Endothelial cell (in vitro differentiated cells): ENCODE measurements at regions not wholly inside any gene's neighbourhood (a gene's known extent, or its start where the extent isn't known, plus 50 kb on each side); places are given as distances from the start of the nearest gene placed in this dataset.
"Not testable (repeated sequence)": the region's sequence is repeated elsewhere in the genome, so short reads cannot be mapped to it uniquely, and the experiment has no call there.

Experiments used
- DNase-seq: peaks from one replicate; pipeline ENCODE4 v3.0.0; 2021; ENCODE audit warnings: low spot score
- H3K27ac Mint-ChIP-seq: one replicate; pipeline ENCODE4 v1.8.0; 2021; ENCODE audit warnings: mixed read lengths, inconsistent platforms; ENCODE audit not compliant: unreplicated experiment
- H3K27me3 Mint-ChIP-seq: one replicate; pipeline ENCODE4 v1.8.0; 2021; ENCODE audit warnings: mild to moderate bottlenecking, moderate library complexity, mixed read lengths, inconsistent platforms; ENCODE audit not compliant: unreplicated experiment
- H3K36me3 Mint-ChIP-seq: one replicate; pipeline ENCODE4 v1.8.0; 2021; ENCODE audit warnings: mild to moderate bottlenecking, low read depth, mixed read lengths, inconsistent platforms; ENCODE audit not compliant: unreplicated experiment
- H3K4me1 Mint-ChIP-seq: one replicate; pipeline ENCODE4 v1.8.0; 2021; ENCODE audit warnings: mild to moderate bottlenecking, mixed read lengths, inconsistent platforms; ENCODE audit not compliant: unreplicated experiment
- H3K4me3 Mint-ChIP-seq: one replicate; pipeline ENCODE4 v1.8.0; 2021; ENCODE audit warnings: mild to moderate bottlenecking, mixed read lengths, inconsistent platforms; ENCODE audit not compliant: unreplicated experiment
- H3K9me3 Mint-ChIP-seq: one replicate; pipeline ENCODE4 v1.8.0; 2021; ENCODE audit warnings: mixed read lengths, inconsistent platforms; ENCODE audit not compliant: unreplicated experiment
- CTCF ChIP-seq: fragments of 200-600 bp; sonication (generic); IDR thresholded peaks from one replicate; pipeline ENCODE4 v1.5.0; 2021; ENCODE audit warnings: antibody characterized with exemption; ENCODE audit not compliant: unreplicated experiment

DNA sequence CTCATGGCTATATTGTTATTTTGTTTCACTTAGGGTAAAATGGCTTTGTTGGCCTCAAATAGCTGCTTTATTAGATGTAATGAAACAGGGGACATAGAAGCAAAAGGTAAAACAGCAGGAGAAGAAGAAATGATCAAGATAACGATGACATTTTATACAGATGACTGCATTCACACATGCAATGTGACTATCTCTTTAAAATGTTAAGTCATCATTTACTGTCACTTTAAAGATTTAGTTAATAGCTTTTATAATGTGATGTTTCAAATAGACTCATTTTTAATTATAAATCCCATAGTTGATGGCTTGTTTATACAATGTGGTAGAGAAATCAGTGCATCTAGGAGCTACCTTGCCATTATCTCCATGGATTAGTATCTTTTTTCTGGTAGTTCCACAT, 2160.8 kb upstream of the DEFB115 start:
- DNase-seq, H3K27ac Mint-ChIP-seq, H3K9me3 Mint-ChIP-seq, H3K4me3 Mint-ChIP-seq, H3K27me3 Mint-ChIP-seq, H3K4me1 Mint-ChIP-seq, H3K36me3 Mint-ChIP-seq: not testable (repeated sequence)

GRCh38 chr20:29107884-29108283, 2149.6 kb upstream of the DEFB115 start:
- H3K27me3 Mint-ChIP-seq, H3K4me3 Mint-ChIP-seq, H3K4me1 Mint-ChIP-seq, H3K27ac Mint-ChIP-seq, DNase-seq: not testable (repeated sequence)
- Mint-ChIP-seq H3K9me3 (peaks cover 40% of the 10 kb centered on the region), H3K36me3 (peaks cover 10% of the 10 kb centered on the region)

GRCh38 chr20:29109386-29109785, 2148.1 kb upstream of the DEFB115 start:
- not testable (repeated sequence) for H3K4me1 Mint-ChIP-seq, H3K4me3 Mint-ChIP-seq, H3K27me3 Mint-ChIP-seq, H3K27ac Mint-ChIP-seq, DNase-seq
- Mint-ChIP-seq H3K9me3 (peaks cover 44% of the 10 kb centered on the region), H3K36me3 (peaks cover 10% of the 10 kb centered on the region)

DNA sequence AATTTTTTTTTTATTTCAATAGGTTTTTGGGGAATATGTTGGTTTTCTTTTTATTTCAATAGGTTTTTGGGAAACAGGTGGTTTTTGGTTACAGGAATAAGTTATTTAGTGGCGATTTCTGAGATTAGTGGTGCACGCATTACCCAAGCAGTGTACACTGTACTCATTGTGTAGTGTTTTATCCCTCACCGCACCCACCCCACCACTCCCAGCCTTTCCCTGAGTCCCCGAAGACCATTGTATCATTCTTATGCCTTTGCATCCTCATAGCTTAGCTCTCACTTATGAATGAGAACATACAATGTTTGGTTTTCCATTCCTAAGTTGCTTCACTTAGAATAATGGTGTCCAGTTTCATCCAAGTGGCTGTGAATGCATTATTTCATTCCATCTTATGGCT, 2142.4 kb upstream of the DEFB115 start:
- DNase-seq, H3K27ac Mint-ChIP-seq, H3K27me3 Mint-ChIP-seq, H3K4me3 Mint-ChIP-seq, H3K4me1 Mint-ChIP-seq: not testable (repeated sequence)
- Mint-ChIP-seq H3K9me3 (peaks cover 58% of the 10 kb centered on the region), H3K36me3 (peaks cover 11% of the 10 kb centered on the region)

DNA sequence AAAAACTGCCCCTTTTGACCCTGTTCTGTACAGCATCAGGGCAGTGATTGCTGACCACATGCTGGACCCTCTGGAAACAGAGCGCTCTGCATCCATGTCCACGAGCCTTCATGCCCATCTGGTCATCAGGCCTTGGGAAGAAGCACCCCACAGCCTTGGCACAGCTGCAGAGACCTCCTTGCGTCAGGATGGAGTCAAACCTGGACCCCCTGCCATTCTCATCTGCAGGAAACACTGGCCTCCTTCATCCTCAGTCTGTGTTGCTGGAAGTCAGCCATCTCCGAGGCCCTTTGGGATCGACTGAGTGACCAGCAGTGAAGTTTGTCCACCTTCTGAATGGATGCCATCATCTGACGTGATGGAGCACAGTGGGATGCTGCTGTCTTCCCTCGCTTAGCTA, 2138.3 kb upstream of the DEFB115 start:
- Mint-ChIP-seq H3K27ac (no peak overlapping the region), H3K4me1 (no peaks in the 10 kb centered on the region), H3K9me3 (peaks cover 61% of the 10 kb centered on the region), H3K4me3 (no peak overlapping the region), H3K27me3 (peaks cover 13% of the 10 kb centered on the region), H3K36me3 (peaks cover 28% of the 10 kb centered on the region)
- no peak for TF ChIP-seq CTCF
- no peak for DNase-seq

DNA sequence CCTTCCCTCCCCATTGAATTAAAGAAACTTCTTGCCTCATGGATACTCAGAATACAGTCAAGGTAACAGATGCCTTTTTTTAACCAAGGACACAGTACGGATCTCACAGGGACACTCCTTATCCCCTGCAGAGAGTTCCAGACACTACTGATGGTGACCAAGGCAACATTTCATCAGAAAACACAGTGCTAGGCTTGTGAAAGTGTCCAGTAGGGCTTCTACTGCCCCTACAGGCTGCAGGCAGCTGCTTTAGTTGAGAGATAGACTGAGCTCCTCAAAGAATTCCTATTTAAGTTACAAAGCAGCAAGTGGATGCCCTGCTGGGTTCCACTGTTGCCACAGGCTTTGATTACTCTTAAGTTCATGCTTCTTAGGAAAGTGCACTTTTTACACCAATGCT, 2137.8 kb upstream of the DEFB115 start:
- not testable (repeated sequence) for DNase-seq, H3K27ac Mint-ChIP-seq, H3K4me3 Mint-ChIP-seq, H3K4me1 Mint-ChIP-seq
- peaks cover 66% of the 10 kb centered on the region for H3K9me3 Mint-ChIP-seq
- H3K27me3 Mint-ChIP-seq = peaks cover 13% of the 10 kb centered on the region
- H3K36me3 Mint-ChIP-seq = peaks cover 28% of the 10 kb centered on the region

DNA sequence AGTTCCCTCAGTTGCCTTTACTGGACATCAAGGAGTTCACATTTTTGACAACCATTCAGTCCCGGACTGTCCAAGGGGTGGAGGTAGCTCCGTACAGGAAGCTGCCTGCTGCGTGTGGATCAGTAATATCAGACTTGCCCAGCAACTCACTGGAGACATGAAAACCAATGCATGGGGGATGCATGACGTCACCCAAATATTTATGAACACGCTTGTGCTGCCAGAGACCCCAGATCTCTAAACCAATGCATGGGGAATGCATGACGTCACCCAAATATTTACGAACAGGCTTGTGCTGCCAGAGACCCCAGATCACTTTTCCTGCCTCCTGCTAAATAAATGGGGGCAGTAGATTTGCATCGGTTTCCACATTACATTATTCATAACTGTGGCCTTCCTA, 2137.4 kb upstream of the DEFB115 start:
- peaks cover 28% of the 10 kb centered on the region for H3K36me3 Mint-ChIP-seq
- not testable (repeated sequence) for DNase-seq, H3K27ac Mint-ChIP-seq, H3K4me3 Mint-ChIP-seq, H3K4me1 Mint-ChIP-seq
- H3K27me3 Mint-ChIP-seq = peaks cover 16% of the 10 kb centered on the region
- H3K9me3 Mint-ChIP-seq = peaks cover 69% of the 10 kb centered on the region

- peaks cover 28% of the 10 kb centered on the region for H3K36me3 Mint-ChIP-seq
- not testable (repeated sequence) for H3K4me3 Mint-ChIP-seq, DNase-seq, H3K27ac Mint-ChIP-seq, H3K4me1 Mint-ChIP-seq
- peaks cover 17% of the 10 kb centered on the region for H3K27me3 Mint-ChIP-seq
- H3K9me3 Mint-ChIP-seq = peaks cover 65% of the 10 kb centered on the region
Observed at GRCh38 chr20:29120575-29120974, 2136.9 kb upstream of the DEFB115 start.

DNA sequence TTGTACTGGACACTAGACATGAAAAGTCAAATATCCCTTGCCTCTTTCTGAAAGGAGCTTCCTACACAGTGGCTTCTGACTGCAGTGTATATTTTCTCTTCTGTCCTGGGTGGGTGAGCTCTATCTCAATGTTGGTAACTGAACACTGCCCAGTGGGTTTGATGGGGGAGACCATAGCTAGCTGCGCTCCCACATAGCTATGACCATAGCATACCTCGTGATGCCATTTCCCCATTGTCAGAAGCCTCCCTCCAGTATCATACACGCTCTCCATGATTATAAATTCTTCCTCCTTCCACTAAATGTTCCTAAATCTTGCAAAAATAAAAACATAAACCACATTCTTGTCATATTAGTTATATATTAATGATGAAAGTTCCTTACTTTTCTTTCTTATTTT, 2134.7 kb upstream of the DEFB115 start:
- Mint-ChIP-seq H3K36me3 (peaks cover 28% of the 10 kb centered on the region), H3K27me3 (peaks cover 17% of the 10 kb centered on the region), H3K9me3 (peaks cover 55% of the 10 kb centered on the region), H3K4me3 (peak overlapping the region; percentile 15)
- H3K4me1 Mint-ChIP-seq, DNase-seq, H3K27ac Mint-ChIP-seq: not testable (repeated sequence)
